Fibroblast of lung (primary cell): ENCODE measurements at regions not wholly inside any gene's neighbourhood (a gene's known extent, or its start where the extent isn't known, plus 50 kb on each side); places are given as distances from the start of the nearest gene placed in this dataset.

ENCODE experiments used
- DNase-seq, 2 donors: peaks; one replicate each; pipeline versions ENCODE4 v3.0.0 to v3.0.0-alpha.2; 2010; ENCODE audit warnings: low read depth in 2 of 2
- H2AFZ ChIP-seq: 2 replicates; pipeline ENCODE4 v1.5.1; 2012; ENCODE audit warnings: low read length, control low read depth, inconsistent platforms
- H3K27ac ChIP-seq: 2 replicates; pipeline ENCODE4 v1.5.1; 2011; ENCODE audit warnings: low read length, control low read depth; ENCODE audit not compliant: insufficient read depth
- H3K27me3 ChIP-seq: 2 replicates; pipeline ENCODE4 v1.5.1; 2011; ENCODE audit warnings: mild to moderate bottlenecking, low read length; ENCODE audit not compliant: control insufficient read depth, insufficient read depth
- H3K36me3 ChIP-seq: 2 replicates; pipeline ENCODE4 v1.5.1; 2011; ENCODE audit warnings: low read length; ENCODE audit not compliant: control insufficient read depth, insufficient read depth
- H3K4me1 ChIP-seq: 2 replicates; pipeline ENCODE4 v1.5.1; 2011; ENCODE audit warnings: low read length; ENCODE audit not compliant: control insufficient read depth, insufficient read depth; ENCODE audit errors: extremely low read depth
- H3K4me2 ChIP-seq: 2 replicates; pipeline ENCODE4 v1.5.1; 2011; ENCODE audit warnings: low read length, control low read depth; ENCODE audit not compliant: insufficient read depth; ENCODE audit errors: extremely low read depth
- H3K4me3 ChIP-seq, 4 experiments: fragments of 200-600 bp in 1 of 4; sonication (generic) in 1 of 4; replicated peaks in 1 of 4; 2 replicates each; pipeline ENCODE4 v1.5.1; 2011 to 2016; ENCODE audit warnings: low read length in 4 of 4, low read depth in 3 of 4, mild to moderate bottlenecking in 3 of 4, control low read depth in 2 of 4, inconsistent platforms in 1 of 4, mixed read lengths in 1 of 4; ENCODE audit not compliant: insufficient read depth in 1 of 4; ENCODE audit errors: control extremely low read depth in 1 of 4
- H3K79me2 ChIP-seq: 2 replicates; pipeline ENCODE4 v1.5.1; 2012; ENCODE audit warnings: mild to moderate bottlenecking, low read length, inconsistent platforms; ENCODE audit not compliant: control insufficient read depth, insufficient read depth
- H3K9ac ChIP-seq: 2 replicates; pipeline ENCODE4 v1.5.1; 2011; ENCODE audit warnings: mild to moderate bottlenecking, low read length, control low read depth; ENCODE audit not compliant: insufficient read depth
- H3K9me3 ChIP-seq: 2 replicates; pipeline ENCODE4 v1.5.1; 2012; ENCODE audit warnings: low read depth, low read length; ENCODE audit not compliant: control insufficient read depth, insufficient read depth
- H4K20me1 ChIP-seq: 2 replicates; pipeline ENCODE4 v1.5.1; 2011; ENCODE audit warnings: low read length; ENCODE audit not compliant: control insufficient read depth, insufficient read depth; ENCODE audit errors: extremely low read depth
- CTCF ChIP-seq, 2 donors: IDR thresholded peaks in 1 of 2; conservative IDR thresholded peaks in 1 of 2; 1 replicate in 1 of 2; 2 replicates in 1 of 2; pipeline ENCODE4 v1.5.1; 2011 to 2012; ENCODE audit warnings: low read length in 2 of 2, control low read depth in 1 of 2, inconsistent platforms in 1 of 2, low read depth in 1 of 2, mild to moderate bottlenecking in 1 of 2
- EZH2 ChIP-seq: IDR thresholded peaks from 2 replicates; pipeline ENCODE4 v1.5.1; 2012; ENCODE audit warnings: low read length, control low read depth, mild to moderate bottlenecking; ENCODE audit errors: missing control alignments

GRCh38 chr1:233815357-233815756, 89.1 kb upstream of the SLC35F3 start:
- TF ChIP-seq EZH2 (no peak), CTCF (conservative IDR thresholded peaks at IDR 0.05 in 1 of 2, IDR thresholded peaks at IDR 0.05 in 1 of 2; ENCODE audit: low read depth in 1 of 2, low read length in 2 of 2) (no peak)
- H2AFZ ChIP-seq = no peak overlapping the region
- no peak overlapping the region for H3K4me3 ChIP-seq
- no peak overlapping the region for H3K27ac ChIP-seq
- no peaks in the 10 kb centered on the region for H3K79me2 ChIP-seq
- no peaks in the 10 kb centered on the region for H3K9me3 ChIP-seq
- H3K36me3 ChIP-seq = no peaks in the 10 kb centered on the region
- no peaks in the 10 kb centered on the region for H3K4me1 ChIP-seq
- DNase-seq = no peak
- no peaks in the 10 kb centered on the region for H3K27me3 ChIP-seq
- no peak overlapping the region for H3K9ac ChIP-seq
- H3K4me2 ChIP-seq = no peak overlapping the region
- H4K20me1 ChIP-seq = no peaks in the 10 kb centered on the region

- no peaks in the 10 kb centered on the region for H4K20me1 ChIP-seq
Measured at GRCh38 chr1:233815865-233816264, 88.6 kb upstream of the SLC35F3 start.

GRCh38 chr1:233816348-233816747, 88.1 kb upstream of the SLC35F3 start:
- H3K9ac ChIP-seq = no peak overlapping the region
- no peak overlapping the region for H3K27ac ChIP-seq
- H3K9me3 ChIP-seq = no peaks in the 10 kb centered on the region
- H3K4me1 ChIP-seq = no peaks in the 10 kb centered on the region
- H3K36me3 ChIP-seq = no peaks in the 10 kb centered on the region
- no peak overlapping the region for H3K4me2 ChIP-seq
- no peak overlapping the region for H3K4me3 ChIP-seq
- H4K20me1 ChIP-seq = no peaks in the 10 kb centered on the region
- no peak for DNase-seq
- TF ChIP-seq EZH2 = no peak
- TF ChIP-seq CTCF (conservative IDR thresholded peaks at IDR 0.05 in 1 of 2, IDR thresholded peaks at IDR 0.05 in 1 of 2; ENCODE audit: low read depth in 1 of 2, low read length in 2 of 2) = no peak
- H3K27me3 ChIP-seq = no peaks in the 10 kb centered on the region
- H2AFZ ChIP-seq = no peak overlapping the region
- H3K79me2 ChIP-seq = no peaks in the 10 kb centered on the region

More at GRCh38 chr1:233815865-233816264, 88.6 kb upstream of the SLC35F3 start:
- H3K27ac ChIP-seq = no peak overlapping the region
- no peak overlapping the region for H3K9ac ChIP-seq
- DNase-seq = no peak
- H2AFZ ChIP-seq = no peak overlapping the region
- no peak overlapping the region for H3K4me2 ChIP-seq
- no peaks in the 10 kb centered on the region for H3K27me3 ChIP-seq
- TF ChIP-seq CTCF (conservative IDR thresholded peaks at IDR 0.05 in 1 of 2, IDR thresholded peaks at IDR 0.05 in 1 of 2; ENCODE audit: low read depth in 1 of 2, low read length in 2 of 2) (no peak), EZH2 (no peak)
- H3K79me2 ChIP-seq = no peaks in the 10 kb centered on the region
- no peaks in the 10 kb centered on the region for H3K9me3 ChIP-seq
- H3K4me3 ChIP-seq = no peak overlapping the region
- no peaks in the 10 kb centered on the region for H3K4me1 ChIP-seq
- no peaks in the 10 kb centered on the region for H3K36me3 ChIP-seq
